NCI-H774 (cell line): ENCODE measurements at regions not wholly inside any gene's neighbourhood (a gene's known extent, or its start where the extent isn't known, plus 50 kb on each side); places are given as distances from the start of the nearest gene placed in this dataset.
"Not testable (repeated sequence)": the region's sequence is repeated elsewhere in the genome, so short reads cannot be mapped to it uniquely, and the experiment has no call there.

Experiments
- DNase-seq: peaks from one replicate; lab custom pipeline; 2025; lab: John Stamatoyannopoulos, UW

- no peak for DNase-seq
Observed at GRCh38 chr16:35749253-35750141, 2290.1 kb downstream of the TP53TG3F start.

DNA sequence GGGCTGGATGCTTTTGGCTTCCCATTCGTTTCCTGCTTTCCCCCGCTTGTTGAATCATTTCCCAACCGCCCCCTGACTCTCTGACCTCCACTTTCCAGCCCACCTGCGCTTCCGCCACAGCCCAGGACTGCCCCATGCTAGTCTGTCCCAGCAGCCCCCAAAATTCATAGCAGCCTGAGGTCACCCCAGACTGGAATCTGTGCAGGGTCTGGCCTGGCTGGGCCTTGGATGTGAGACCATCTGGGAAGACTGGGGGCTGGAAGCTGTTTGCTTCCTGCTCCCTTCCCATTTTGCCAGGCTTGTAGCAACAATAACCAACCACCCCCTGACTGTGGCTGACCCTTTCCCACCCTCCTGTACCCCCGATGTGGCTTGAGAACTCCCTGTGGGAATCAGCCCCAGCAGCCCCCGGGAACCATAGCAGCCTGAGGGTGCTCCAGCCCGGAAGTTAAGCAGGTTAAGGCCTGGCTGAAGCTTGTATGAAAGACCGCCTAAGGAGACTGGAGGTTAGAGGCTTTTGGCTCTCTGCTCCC, 2290.8 kb downstream of the TP53TG3F start:
- DNase-seq: no peak

GRCh38 chr16:35750701-35751104, 2291.3 kb downstream of the TP53TG3F start:
- DNase-seq: no peak

GRCh38 chr16:35751191-35751941, 2292.0 kb downstream of the TP53TG3F start:
- DNase-seq: no peak

GRCh38 chr16:35752012-35752772, 2292.8 kb downstream of the TP53TG3F start:
- DNase-seq: no peak

DNA sequence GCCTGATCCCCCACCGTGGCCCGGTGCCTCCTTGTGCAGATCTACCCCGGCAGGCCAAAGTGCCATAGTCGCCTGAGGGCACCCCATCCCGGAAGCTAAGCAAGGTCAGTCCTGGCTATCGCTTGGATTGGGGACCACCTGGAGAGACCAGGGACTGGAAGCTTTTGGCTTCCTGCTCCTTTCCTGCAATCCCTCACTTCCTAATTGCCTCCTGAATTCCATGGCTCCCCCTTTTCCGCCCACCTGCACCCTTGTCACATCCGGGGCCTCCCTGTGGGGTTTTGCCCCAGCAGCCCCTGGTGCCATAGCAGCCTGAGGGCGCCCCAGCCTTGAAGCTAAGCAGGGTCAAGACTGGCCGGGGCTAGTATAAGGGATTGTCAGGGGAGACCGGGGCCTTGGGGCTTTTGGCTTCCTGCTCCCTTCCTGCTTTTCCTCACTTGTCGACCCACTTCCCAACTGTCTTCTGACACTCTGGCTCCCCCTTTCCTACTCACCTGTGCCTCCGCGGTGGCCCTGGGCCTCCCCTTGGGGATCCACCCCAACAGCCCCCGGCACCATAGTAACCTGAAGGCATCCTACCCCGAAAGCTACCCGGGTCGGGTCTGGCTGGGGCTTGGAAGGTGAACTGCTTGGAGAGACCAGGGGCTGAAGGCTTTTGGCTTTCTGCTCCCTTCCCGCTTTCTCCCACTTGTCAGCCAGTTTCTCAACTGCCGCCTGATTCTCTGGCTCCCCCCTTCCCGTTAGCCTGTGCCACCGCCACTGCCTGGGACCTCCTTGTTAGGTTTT, 2293.6 kb downstream of the TP53TG3F start:
- DNase-seq: no peak

GRCh38 chr16:35753559-35754390, 2294.4 kb downstream of the TP53TG3F start:
- no peak for DNase-seq

- no peak for DNase-seq
Observed at GRCh38 chr16:35754391-35755369, 2295.3 kb downstream of the TP53TG3F start.

- no peak for DNase-seq
Observed at GRCh38 chr16:35788381-35788780, 2329.0 kb downstream of the TP53TG3F start.

DNA sequence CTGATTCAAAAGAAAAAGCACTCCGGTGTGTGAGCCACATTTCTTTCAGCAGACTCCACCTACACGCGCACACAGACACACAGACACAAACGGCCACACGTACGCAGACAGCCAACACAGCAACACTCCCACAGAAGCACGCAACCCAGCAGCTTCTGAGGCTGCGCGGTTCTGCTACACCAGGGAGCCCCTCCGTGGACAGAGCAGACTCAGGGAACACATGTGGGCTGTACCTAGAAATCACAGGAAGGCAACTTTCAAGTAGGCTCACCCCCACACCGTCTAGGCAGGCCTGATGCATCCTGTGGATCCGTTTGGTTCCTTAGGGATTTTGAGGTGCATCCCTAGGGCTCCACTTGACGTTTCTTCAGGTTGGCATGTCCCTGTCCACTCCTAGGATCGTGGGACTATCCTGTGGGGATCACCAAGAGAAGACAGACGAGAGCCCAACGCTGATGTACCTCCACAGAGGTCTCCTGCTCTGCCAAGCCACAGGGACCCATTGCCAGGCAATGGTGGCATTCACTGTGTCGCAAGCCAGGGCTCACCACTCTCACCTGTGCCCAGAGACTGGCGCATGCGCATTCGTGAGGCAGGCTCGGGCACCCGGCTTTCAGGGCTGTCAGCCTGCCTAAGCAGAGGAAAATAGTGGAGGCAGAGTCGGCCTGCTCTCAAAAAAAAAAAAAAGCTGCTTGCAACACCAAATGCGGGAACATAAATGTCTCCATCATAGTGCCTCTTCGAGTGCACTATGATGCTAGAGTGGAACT, 2333.3 kb downstream of the TP53TG3F start:
- DNase-seq: no peak

GRCh38 chr16:35793601-35794000, 2334.2 kb downstream of the TP53TG3F start:
- DNase-seq: no peak

- DNase-seq: no peak
Observed at GRCh38 chr16:35794896-35795295, 2335.5 kb downstream of the TP53TG3F start.

DNA sequence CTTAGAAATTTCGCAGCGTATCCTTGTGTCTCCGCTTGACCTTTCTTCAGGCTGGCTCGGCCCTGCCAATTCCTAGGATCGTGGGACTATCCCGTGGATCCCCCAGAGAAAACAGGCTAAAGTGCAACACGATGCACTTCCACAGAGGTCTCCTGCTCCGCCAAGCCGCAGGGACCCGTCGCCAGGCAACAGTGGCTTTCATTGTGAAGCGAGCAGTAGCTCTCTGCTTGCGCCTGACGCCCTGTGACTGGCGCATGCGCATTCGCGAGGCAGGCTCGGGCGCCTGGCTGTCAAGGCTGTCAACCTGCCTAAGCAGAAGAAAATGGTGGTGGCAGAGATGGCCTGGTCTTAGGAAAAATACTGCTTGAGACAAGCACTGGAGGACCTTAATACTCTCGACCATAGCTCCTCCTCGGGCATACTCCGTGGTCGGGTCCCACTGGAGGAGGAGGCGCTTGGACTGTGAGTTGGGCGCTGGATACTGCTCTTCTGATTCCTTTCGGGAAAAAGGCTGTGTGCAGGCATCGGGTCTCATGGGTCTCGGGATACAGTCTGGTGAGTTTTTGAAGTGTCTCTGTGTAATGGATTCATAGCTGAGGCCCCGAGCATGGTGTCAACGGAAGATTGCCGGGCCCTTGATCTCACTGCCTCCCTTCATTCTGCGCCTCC, 2336.1 kb downstream of the TP53TG3F start:
- DNase-seq: no peak

DNA sequence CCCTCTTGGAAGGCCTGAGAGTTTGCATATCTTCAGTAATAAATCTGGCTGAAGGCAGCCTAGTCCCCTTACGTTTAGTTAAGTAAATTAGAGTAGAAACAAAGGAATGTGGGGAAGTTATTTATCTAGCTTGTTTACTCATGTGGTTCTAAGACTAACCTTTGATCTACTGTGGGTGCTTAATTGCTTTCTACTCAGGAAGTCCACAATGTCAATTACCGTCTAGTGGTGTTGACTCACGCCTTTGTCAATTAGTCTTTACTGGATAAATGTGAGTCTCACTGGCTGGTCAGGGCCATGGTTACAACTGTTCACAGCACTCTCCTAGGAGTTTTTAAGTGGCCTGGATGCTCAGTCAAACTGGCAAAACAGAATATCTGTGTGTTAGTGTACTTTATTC, 2338.4 kb downstream of the TP53TG3F start:
- DNase-seq: no peak

- no peak for DNase-seq
Observed at GRCh38 chr16:35798885-35799426, 2339.5 kb downstream of the TP53TG3F start.

- not testable (repeated sequence) for DNase-seq
Observed at GRCh38 chr16:35804465-35804864, 2345.1 kb downstream of the TP53TG3F start.

- DNase-seq: no peak
Observed at GRCh38 chr16:35823342-35823741, 2363.9 kb downstream of the TP53TG3F start.

- DNase-seq: no peak
Observed at GRCh38 chr16:35841632-35842031, 2382.2 kb downstream of the TP53TG3F start.
